NCI-H748 treated with DMSO at 0.1 percent for 48 hours (cell line): ENCODE measurements at regions not wholly inside any gene's neighbourhood (a gene's known extent, or its start where the extent isn't known, plus 50 kb on each side); places are given as distances from the start of the nearest gene placed in this dataset.
"Not testable (repeated sequence)": the region's sequence is repeated elsewhere in the genome, so short reads cannot be mapped to it uniquely, and the experiment has no call there.

Experiments
- DNase-seq: peaks from one replicate; lab custom pipeline; 2025; lab: John Stamatoyannopoulos, UW

DNA sequence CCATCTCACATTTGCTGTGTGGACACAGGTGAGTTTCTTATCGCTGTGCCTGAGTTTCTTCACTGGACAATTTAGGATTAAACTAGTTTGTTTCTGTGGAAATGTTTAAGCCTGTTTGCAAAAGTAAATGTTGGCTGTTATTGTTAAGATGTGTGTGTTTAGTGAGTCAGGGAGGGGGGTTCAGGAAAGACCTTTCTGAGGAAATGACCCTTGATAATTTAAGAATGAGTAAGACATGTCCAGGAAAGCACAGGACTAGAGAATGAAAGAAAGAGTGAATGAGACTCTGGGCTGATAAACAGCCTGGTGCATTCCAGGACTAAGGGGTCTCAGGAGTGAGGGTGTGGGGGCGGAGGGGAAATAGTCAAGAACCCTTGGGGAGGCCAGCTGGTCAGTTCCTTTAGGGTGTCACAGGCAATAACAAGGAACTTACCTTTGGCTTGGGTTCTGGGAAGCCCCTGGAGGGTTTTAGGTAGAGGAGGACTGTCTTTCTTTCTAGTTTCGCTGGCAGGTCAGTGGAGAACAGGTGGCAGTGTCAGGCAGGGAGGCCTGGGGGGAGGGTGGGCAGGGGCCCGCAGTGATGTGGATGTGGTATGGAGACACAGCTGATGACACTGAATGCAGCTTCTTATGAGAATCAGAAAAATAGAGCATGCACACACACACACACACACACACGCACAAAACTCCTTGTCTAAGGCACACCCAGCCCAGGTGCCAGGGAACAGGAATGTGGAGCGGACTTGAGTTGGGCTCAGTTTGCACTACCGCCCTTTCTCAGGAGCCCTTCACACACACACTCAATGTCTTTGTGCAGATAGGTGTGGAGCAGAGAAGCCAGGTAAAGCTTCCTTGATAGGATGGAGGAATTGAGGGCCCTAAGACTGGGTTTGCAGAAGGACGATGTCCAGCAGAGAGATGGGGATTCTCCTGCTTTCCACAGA lies 1005.5 kb downstream of the VRK1 start:
- no peak for DNase-seq

DNA sequence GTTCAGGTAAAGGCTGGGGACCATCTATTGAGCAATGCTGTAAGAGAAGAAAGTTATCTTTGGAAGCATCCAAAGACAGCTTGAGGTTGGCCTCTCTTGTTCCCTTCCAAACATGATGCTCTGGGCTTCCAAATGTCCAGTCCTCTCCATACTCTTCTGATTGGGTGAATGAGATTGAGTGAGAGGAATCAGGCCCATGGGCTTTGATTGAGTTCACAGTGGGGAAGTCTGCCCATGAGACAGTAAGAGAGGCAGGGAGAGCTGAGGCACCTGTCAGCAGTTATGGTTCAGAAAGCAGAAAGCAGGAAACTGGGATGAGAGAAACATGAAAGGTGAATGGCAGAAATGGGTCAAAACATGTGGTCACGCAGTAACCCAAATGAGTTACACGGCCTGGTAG lies 1006.9 kb downstream of the VRK1 start:
- no peak for DNase-seq

DNA sequence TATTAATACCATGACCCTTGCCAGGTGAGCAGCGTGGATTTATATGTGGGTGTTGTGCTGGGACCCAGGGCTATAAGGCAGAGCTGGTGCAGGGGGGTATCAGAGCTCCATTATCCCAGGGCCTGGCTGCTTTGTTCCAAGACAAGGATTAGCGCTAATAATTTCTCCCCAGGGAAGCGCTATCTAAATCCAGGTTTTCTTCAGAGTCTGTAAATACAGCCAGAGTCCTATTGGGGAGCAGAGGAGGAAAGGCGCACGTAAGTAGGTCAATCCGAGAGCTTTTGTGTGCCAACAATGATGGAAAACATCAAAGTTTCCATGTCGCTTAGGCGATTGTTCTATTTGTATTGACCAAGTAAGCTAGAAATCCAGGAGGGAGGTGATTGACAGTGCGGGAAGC lies 1009.7 kb downstream of the VRK1 start:
- no peak for DNase-seq

DNA sequence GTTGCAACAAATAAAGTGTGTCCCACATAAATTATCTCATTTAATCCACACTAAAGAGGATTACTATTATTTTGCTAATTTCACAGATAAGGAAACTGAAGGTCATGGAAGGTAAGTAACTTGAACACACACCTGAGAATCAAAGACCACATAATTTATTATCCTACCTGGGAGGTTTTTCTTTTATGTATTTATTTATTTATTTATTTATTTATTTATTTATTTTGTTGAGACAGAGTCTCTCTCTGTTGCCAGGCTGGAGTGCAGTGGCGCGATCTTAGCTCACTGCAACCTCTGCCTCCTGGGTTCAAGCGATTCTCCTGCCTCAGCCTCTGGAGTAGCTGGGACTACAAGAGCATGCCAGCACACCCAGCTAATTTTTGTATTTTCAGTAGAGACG lies 1011.4 kb downstream of the VRK1 start:
- not testable (repeated sequence) for DNase-seq

DNA sequence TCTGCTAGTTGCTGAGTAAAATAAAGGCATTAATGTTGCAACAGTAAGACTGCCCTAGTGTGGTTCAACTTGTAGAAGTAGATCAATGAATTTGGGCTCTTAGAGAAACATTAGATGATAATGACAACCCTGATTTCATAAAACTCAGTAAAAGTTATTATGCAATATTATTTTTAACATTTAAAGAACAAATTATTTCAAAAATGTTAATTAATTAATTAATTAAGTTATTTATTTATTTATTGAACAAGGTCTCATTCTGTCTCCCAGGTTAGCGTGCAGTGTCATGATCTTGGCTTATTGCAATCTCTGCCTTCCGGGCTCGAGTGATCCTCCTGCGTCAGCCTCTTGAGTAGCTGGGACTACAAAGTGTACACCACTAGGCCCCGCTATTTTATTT lies 1016.4 kb downstream of the VRK1 start:
- DNase-seq, result no peak

DNA sequence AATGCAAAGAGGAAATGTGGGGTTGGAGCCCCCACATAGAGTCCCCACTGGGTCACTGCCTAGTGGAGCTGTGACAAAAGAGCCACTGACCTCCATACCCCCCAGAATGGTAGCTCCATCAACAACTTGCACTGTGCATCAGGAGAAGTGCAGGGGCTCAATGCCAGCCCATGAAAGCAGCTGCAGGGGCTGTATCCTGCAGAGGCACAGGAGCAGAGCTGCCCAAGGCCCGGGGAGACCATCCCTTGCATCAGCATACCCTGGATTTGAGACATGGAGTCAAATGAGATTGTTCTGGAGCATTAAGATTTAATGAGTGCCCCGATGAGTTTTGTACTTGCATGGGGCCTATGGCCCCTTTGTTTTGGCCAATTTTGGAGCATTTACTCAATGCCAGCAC lies 1023.6 kb downstream of the VRK1 start:
- no peak for DNase-seq

DNA sequence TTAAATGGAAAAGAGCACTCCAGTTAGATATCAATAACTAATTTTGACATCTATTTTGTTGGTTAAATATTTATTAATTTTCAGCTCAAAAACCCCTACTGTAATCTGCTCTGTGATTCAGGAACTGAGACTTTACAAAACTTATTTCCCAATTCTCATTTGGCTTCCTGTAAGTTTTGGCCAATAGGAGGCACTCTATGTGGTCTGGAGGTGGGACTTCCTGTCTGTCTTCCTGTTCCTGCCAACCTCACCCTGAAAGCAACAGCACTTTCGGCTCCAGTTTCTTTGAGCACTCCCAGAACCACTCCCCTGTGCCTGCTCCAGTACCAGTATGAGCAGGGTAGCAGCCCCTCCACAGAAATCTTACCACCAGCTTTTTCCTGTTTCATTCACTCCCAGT lies 1027.0 kb downstream of the VRK1 start:
- DNase-seq, result no peak

DNA sequence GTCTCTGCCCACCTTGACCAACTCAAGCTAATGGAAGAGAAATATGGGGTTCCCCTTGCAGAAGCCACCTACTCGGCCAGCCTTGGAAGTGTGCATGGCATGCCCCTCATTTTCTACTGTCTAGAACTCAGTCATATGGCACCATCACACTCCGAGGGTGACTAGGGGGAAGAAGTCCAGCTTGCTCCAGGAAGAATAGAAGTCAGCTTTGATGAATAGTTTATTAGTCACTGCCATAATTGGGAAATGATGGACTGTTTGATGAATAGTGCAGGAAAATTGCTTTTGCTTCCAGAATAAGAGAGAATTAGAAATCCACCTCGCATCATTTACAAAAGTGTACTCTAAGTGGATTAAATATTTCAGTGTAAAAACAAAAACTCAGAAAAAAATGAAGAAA lies 1030.6 kb downstream of the VRK1 start:
- no peak for DNase-seq

DNA sequence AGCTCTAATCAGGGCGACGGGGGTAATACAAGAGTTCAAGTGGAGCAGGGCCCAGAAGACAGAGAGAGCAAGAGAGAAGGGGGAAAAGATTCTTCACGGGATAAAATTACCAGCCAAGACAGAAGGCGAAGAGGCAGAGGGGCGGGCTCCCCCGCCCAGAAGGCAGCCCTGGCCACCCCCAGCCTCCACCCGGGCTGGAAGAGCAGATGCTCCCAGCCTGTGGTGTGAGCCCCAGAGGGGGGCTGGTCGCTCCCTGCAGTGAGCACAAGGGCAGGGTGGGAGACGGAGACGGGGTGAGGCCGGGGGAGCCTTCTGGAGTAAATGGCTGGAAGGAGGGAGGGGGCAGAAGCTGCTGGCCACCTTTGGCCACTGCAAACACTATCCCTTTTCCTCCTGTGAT lies 1035.6 kb downstream of the VRK1 start:
- DNase-seq, result no peak

DNA sequence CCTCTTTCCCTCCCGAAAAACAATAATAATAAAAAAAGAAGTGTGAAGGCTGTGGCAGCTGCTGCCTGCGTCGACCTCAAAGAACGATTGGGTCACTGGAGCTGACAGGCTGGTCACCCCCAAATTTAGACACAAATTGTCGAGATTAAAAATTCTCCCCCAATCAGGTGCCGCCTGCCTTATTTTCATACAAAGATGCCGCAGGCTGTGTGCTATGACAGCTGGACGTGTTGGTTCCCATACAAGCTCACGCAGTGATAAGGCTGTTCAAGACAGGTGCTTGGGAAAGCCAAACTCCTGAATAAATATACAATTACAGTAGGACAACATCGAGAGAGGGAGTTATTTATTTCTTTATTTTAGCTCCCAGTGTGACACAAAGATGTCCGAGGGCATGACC lies 1041.8 kb downstream of the VRK1 start:
- DNase-seq, result peak; percentile 65

DNA sequence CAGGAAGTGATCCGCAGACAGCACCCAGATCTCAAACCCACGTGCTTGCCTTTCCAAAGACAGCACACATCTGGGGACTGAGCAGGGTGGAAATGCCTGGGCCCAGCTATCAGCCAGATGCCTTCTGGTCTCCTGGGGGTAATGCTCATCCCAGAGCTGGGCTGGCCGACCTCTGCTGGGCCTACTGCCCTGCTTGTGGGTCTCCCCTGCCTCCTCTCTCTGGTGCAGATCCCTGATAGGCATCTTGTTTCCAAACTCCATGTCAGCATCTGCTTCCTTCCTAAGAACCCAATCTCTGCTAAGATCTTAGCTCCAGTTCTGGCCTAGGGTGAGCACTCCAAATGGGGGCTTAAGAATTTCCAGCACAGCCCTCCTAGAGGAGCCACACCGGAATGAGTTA lies 1043.0 kb downstream of the VRK1 start:
- no peak for DNase-seq

DNA sequence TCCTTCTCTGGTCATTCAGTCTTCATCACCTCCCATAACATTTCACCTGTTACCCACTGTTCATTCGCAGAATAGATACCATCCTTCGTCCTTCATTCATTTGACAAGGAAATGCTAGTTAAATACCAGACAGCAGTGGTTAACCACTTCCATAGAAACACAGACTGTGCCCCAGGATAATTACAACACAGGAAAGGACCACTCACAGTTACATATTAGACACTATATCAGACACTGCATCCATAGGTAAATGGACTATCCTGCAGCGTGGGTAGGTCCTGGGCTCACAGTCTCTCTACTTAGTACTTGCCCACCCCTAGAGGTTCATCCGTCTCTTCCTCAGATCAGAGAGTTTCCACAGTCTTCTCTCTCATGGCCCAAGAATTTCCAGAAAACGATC lies 1044.6 kb downstream of the VRK1 start:
- DNase-seq, result no peak

DNA sequence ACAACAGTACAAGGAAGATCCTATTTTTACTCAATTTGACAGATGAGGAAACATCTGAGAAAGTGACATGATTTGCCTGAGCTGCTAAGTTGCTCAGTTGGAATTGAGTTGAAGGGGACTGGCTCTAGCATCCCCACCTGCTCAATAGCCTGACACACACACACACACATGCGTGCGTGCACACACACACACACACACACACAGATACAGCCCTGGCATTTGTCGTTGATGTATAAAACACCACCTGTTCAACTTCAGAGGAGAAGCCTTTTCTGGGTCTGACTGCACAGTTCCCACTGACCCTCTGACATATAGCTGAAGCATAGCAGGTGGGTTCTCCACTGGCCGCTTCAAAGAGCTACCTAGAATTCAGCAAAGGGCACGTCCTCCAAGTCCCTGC lies 1045.9 kb downstream of the VRK1 start:
- no peak for DNase-seq

DNA sequence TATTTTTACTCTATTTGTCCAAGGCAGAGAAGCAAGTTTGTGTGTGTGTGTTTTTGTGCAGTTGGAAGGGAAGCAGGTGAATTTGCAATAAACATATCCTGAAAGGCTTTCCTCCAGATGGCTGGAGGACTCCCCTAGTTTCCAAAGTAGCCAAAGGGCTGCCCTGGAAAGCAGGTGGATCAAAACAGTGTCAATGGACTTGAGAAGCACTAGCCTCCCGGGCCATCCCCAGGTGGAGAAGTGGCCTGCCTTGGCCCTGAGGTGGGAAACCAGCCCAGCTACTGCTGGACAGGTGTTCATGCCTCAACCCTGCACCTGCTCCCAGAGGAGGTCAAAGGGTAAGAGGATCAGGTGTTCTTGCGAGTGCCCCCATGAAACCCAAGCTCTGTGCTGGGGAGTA lies 1046.9 kb downstream of the VRK1 start:
- DNase-seq, result no peak

DNA sequence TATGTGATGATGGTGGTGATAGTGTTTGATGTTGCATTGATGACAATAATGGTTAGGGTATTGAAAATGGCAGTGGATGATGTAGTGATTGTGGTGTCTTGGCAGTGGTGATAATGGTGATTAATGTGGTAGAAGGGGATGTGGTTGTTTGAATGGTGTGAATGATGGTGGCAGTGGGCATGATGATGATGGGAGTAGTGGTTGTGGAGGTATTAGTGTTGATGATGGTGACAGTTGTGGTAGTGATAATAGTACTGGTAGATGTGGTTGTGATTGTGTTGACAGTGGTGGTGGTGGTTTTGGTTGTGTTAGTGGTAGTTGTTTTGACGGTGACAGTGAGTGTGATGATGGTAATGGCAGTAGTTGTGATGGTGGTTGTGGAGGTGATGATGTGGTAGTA lies 1049.0 kb downstream of the VRK1 start:
- no peak for DNase-seq

DNA sequence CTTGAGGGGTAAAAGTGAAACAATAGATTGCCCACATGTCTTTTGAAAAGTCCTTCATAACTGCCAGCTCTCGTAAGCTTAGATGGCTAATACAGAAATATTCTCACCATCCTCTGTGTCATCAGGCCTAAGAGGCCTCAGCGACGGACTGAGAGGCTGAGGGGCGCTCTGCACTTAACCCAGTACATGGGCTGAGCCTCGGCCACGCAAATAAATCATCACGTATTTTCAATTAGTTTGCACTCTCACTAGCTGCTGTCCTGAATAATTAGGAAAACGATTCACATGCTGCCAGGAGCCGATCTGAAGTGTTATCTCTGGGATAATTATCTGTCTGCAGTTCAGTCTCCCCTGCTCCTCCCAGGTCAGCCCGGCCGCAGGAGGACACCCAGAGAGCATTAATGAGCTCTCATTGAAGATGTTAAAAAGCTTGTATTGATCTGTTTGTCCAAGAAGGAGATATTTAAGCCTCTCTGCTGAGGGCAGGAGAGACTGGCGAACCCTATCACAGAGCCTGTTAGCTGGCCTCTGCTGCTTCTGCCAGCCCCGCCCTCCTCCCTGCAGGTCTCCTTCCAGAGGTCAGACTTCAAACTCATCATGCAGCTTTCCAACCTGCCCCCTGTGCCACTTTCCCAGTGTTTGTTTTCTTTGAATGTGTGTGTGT lies 1051.3 kb downstream of the VRK1 start:
- peak; percentile 99 for DNase-seq

DNA sequence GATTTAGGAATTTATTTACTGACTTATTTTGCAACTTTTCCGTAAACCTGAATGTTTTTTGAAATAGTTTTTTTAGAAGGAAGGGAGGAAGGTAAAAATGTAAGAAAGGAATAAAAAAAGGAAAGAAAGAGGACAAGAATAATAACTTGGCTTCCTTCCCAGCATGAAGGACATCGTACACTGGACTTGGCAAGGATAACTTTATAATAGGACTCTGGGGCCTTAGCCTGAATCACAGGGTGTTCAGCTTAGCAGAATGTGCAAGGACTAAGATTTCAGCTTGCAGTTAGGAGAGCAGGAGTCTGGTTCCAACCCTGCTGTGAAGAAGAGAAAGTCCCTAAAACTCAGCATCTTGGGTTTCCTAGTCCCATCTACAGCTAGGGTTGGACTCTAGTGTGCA lies 1053.3 kb downstream of the VRK1 start:
- DNase-seq, result no peak

DNA sequence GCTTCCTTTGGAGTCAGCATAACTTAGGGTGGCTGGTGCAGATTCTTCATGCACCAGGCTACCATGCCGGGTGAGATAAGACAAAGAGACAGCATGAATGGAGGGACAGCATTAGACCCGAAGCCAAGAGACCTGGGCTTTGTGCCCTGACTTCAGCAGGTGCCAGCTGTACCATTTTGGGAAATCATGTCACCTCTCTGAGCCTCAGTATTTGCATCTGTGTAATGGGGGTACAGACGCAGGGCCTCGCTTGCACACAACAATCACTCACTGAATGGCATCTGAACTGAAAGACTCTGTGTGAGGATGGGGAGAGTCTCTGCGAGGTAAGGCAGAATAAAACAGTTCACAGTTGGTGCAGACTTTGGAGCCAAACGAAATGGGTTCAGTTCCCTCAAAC lies 1053.7 kb downstream of the VRK1 start:
- no peak for DNase-seq

DNA sequence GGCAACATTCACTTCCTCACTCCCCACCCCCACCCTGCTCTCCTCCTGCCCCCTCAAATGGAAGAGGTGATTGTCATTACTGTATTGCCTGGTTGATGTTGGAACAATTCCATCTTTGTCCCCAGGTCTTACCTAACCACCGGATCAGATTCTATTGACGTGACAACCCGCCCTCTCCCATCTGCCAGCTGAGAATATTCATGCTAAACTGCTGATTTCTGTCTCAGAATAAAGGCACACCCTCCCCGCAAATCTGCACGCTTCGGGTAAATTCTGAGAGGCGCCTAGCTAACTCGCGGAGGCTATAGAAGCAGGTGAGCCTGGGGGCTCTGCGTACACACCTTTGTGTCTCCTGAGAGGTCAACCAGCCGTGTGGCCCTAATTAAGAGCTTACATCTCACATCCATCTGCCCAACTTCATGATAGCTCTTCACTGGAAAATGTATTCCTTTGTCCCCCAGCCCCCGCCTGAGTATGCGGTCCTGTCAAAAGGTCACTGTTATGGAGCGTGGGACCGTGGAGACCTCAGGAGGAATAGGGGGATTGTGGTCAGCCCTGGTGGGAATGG lies 1054.3 kb downstream of the VRK1 start:
- DNase-seq, result peak; percentile 99

DNA sequence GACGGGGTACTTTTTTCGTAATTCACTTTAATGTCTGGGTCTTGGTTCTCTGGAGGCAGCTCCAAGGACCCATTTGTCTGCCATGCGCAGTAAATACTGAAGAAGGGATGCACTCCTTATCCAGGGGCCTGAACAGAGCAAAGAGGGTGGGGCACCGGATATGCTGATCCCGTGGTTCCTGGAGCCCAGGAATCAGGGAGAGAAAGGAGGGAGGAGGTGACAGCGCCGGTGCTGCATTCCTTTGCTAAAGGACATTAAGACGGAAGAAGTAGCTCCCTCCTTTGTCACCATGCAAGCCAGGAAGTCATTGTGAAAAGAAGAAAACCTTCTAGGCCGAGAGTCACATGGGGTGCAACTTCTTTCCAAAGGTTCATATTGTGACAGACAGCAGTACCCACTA lies 1057.7 kb downstream of the VRK1 start:
- DNase-seq, result no peak

DNA sequence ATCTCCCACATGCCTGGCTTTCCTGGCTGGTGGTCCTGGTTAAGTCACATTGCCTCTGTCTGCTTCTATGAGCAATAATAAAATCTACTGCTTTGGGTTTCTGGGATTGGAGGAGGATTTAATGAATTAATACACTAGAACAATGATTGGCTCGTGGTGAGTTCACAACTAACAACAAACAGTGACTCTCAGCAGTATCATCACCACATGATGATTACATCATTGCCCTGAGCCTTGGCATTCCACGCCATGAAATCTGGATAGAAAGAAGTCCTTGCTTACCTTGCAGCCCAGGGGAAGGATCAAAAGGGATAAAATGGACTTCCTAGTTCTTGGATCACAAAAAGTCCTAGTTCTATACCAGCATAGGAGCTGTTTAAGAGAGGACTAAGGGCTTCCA lies 1069.0 kb downstream of the VRK1 start:
- no peak for DNase-seq

DNA sequence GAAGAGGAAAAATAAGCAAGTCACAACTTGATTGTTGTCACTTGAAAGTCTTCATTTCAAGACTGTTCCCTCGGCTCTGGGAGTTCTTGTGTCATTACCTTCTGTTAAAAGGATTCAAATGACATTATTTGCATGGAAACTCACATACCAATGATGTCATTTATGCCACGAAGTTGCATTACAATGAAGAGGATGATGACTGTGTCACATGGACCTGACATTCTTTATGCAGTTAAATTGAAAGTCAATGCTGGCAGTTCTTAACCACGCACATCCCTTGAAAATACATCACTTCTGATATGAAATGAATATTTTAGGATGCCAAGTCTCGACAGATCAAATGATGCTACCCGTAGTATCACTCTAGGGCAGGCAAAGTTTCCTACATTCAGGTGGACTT lies 1069.5 kb downstream of the VRK1 start:
- DNase-seq, result no peak

DNA sequence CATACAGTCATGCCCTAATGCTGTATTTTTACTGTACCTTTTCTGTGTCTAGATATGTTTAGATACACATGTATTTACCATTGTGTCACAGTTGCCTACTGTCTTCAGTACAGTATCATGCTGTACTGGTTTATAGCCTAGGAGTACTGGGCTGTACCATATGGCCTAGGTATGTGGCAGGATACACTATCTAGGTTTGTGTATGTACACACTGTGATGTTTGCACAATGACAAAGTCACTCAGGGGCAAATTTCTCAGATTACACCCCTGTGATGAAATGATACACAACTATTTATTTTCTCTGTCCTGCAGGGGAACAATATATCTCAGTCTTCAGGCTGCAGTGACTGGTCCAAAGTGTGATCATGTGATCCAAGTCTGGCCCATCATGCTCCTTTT lies 1076.1 kb downstream of the VRK1 start:
- no peak for DNase-seq
